Mesothelial cell of epicardium (in vitro differentiated cells): ENCODE measurements at regions not wholly inside any gene's neighbourhood (a gene's known extent, or its start where the extent isn't known, plus 50 kb on each side); places are given as distances from the start of the nearest gene placed in this dataset.

Experiments used
- DNase-seq, 2 experiments: peaks; one replicate each; pipeline ENCODE4 v3.0.0; 2021; ENCODE audit warnings: low spot score in 2 of 2; ENCODE audit not compliant: unreplicated experiment in 2 of 2
- H3K27ac Mint-ChIP-seq: 2 replicates; pipeline ENCODE4 v1.8.0; 2021; ENCODE audit warnings: mixed read lengths
- H3K27me3 Mint-ChIP-seq: 2 replicates; pipeline ENCODE4 v1.8.0; 2021; ENCODE audit warnings: low read depth, mixed read lengths
- H3K36me3 Mint-ChIP-seq: 2 replicates; pipeline ENCODE4 v1.8.0; 2021; ENCODE audit warnings: mixed read lengths
- H3K4me1 Mint-ChIP-seq: 2 replicates; pipeline ENCODE4 v1.8.0; 2021; ENCODE audit warnings: mixed read lengths
- H3K4me3 Mint-ChIP-seq: 2 replicates; pipeline ENCODE4 v1.8.0; 2021; ENCODE audit warnings: mild to moderate bottlenecking, moderate library complexity, mixed read lengths
- H3K9me3 Mint-ChIP-seq: 2 replicates; pipeline ENCODE4 v1.8.0; 2021; ENCODE audit warnings: mixed read lengths
- TF ChIP-seq, protein P1 (sequence below): fragments of 200-600 bp; sonication (generic); IDR thresholded peaks from one replicate; pipeline ENCODE4 v1.5.0; 2021; ENCODE audit warnings: antibody characterized with exemption; ENCODE audit not compliant: unreplicated experiment

DNA sequence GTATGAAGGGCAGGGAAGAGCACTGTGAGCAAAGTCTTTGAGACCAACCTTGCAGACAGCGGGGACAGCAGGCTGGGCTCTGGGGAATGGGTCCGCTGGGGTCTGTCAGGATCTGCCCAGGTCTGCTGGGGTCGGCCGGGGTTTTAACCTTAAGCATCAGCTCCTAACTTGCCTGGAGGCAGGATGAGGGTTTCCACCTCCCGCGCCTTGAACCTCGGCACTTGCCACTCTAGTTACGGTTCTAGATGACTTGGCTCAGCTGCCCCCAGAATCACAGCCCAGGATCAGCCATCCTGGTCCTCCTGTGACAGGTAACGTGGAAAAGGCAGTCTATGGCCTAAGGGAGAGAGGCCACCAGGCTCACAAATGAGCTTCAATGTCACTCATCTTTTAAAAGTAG, 50.4 kb upstream of the CACUL1 start:
- no peak overlapping the region for H3K27ac Mint-ChIP-seq
- no peaks in the 10 kb centered on the region for H3K9me3 Mint-ChIP-seq
- no peaks in the 10 kb centered on the region for H3K36me3 Mint-ChIP-seq
- H3K4me1 Mint-ChIP-seq: peaks cover 2% of the 10 kb centered on the region
- H3K4me3 Mint-ChIP-seq: no peak overlapping the region
- TF ChIP-seq, protein P1, sequence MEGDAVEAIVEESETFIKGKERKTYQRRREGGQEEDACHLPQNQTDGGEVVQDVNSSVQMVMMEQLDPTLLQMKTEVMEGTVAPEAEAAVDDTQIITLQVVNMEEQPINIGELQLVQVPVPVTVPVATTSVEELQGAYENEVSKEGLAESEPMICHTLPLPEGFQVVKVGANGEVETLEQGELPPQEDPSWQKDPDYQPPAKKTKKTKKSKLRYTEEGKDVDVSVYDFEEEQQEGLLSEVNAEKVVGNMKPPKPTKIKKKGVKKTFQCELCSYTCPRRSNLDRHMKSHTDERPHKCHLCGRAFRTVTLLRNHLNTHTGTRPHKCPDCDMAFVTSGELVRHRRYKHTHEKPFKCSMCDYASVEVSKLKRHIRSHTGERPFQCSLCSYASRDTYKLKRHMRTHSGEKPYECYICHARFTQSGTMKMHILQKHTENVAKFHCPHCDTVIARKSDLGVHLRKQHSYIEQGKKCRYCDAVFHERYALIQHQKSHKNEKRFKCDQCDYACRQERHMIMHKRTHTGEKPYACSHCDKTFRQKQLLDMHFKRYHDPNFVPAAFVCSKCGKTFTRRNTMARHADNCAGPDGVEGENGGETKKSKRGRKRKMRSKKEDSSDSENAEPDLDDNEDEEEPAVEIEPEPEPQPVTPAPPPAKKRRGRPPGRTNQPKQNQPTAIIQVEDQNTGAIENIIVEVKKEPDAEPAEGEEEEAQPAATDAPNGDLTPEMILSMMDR: no peak
- H3K27me3 Mint-ChIP-seq: no peaks in the 10 kb centered on the region
- DNase-seq: no peak

DNA sequence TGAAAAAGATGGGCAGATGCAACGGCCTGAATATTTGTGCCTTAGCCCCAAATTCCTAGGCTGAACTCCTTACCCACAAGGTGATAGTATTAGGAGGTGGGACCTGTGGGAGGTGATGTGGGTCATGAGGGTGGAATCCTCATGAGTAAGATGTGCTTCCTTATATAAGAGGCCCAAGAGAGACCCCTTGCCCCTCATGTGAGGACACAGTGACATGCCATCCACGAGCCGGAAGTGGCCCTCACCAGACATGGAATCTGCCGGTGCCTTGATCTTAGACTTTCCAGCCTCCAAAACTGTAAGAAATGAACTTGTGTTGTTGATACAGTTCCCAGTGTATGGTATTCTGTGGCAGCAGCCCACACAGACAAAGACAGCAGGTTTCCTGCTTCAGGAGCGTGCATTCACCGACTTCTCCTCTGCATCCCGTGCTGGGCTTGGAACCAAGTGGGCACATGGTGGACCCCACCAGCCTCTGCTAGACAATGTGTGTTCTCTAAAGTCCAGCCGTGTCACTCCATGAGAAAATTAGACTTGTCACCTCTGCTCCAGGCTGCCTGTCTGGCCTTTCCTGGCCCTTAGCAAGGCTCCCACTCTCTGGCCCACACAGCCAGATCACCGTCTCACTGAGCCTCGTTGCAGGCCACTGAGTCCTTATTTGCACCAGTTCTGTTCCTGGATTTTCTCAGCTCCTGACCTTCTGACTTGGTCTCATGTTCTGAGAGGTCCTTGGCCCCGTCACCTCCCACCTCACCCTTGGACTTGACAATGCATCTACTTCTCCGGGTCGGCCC, 52.9 kb upstream of the CACUL1 start:
- H3K27me3 Mint-ChIP-seq: no peaks in the 10 kb centered on the region
- H3K4me3 Mint-ChIP-seq: no peak overlapping the region
- TF ChIP-seq, protein P1: no peak
- H3K27ac Mint-ChIP-seq: no peak overlapping the region
- DNase-seq: no peak
- H3K9me3 Mint-ChIP-seq: no peaks in the 10 kb centered on the region
- peaks cover 2% of the 10 kb centered on the region for H3K4me1 Mint-ChIP-seq
- no peaks in the 10 kb centered on the region for H3K36me3 Mint-ChIP-seq

DNA sequence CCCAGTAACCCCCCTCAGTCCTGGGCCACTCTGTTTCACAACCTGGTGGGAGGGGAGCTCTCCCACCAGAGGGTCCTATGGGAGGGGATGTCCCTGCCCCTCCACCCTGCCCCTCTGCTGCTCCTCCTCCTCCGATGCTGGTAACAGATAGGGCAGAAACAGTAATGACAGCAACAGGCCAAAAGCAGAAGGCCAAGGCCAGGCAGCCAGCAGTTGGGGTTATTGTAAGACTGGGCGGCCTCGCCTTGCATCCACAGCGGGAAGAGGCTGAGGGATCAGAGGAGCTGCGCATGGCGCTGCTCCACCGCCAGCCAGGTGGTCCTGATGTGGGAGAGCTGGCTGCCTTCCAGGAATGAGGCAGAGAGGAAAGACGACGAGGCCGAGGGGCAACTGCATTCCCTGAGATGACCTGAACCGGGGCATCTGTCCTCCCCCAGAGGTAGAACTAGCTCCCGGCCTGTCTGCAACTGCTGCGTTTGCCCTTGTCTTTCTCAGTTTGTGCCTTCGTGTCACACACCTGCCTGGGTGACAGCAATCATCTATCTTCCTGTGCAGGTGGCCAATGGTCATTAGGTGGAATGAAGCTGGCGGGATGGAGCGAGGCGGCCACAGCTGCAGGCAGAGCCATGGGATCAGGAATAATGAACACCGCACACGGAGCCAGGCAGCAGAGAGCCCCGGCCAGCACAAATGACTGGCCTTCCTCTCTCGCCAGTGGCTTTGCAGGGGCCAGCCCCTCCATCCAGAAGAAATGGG, 54.0 kb upstream of the CACUL1 start:
- TF ChIP-seq, protein P1: no peak
- Mint-ChIP-seq H3K4me1 (peaks cover 2% of the 10 kb centered on the region), H3K27ac (no peak overlapping the region), H3K4me3 (no peak overlapping the region), H3K27me3 (no peaks in the 10 kb centered on the region), H3K36me3 (no peaks in the 10 kb centered on the region), H3K9me3 (no peaks in the 10 kb centered on the region)
- DNase-seq: no peak

DNA sequence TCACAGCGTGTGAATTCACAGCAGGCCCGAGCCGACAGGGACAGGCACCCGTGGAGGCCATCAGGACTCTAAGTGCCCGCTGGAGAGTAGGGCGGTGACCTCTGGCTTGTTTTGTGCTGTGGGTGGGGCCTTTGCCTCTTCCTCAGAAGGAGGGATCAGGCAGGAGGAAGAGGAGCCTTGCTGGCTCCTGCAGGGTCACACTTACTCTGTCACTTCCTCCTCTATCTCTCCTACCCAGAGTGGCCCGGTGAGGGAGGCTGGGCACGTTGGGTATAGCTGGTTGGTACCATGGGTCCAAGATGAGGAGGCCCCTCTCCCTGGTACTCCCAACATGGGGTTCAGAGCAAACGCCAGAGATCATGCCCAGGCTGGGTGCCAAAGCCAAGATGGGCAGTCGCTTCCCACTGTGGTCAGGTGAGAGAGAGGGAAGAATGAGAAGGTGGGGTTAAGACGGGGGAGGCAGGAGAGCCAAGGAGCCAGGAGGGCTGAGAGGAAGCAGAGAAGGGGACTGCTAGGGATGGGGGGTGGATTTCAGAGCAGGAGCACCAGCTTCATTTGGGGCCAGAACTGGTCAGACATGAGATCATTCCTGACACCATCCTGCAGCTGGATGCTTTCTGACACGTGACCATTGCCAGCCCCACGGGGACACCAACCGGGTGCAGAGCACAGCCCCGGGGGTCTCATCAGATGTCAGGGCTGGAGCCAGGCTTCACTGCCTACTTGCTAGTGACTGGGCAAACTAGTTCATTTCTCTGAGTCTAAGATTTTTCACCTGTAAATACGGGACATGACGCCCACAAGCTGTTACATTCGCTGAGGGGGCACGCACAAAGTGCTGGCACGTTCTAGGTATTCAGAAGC, 54.8 kb upstream of the CACUL1 start:
- H3K4me1 Mint-ChIP-seq: peaks cover 2% of the 10 kb centered on the region
- H3K27ac Mint-ChIP-seq: no peak overlapping the region
- H3K27me3 Mint-ChIP-seq: peaks cover 2% of the 10 kb centered on the region
- H3K4me3 Mint-ChIP-seq: no peak overlapping the region
- DNase-seq: no peak
- H3K36me3 Mint-ChIP-seq: no peaks in the 10 kb centered on the region
- TF ChIP-seq, protein P1: no peak
- no peaks in the 10 kb centered on the region for H3K9me3 Mint-ChIP-seq

DNA sequence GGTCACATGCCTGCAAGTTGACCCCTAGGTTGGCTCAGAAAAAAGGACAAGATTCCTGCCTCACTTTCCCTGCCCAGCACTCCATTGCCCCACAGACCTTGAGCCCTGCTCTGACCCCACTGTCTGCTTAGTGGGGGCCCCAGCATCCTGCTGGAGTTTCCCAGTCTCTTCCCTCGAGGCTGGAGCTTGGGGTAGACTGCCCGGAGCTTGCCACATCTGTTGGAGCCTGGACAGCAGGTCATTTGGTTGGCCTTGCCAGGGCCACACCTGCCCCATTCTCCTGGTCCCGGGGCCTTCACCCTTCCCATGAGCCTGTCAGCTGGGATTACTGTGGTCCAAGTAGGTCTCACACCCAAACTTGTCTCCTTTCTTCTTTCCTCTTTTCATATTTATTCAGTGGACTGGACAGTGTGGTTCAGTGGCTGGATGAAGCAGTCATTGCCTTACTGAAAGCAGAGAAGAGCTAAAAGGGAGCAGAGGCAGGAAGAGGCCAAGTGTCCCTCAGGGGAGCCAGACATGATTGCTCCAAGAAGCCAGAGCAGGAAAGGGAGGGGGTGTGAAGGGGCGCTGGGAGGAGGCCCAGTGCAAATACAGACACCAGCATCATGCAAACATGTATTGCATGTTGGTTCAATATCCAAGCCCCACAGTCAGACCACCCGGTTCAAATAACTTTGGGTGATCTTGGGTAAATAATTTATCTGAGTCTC, 56.2 kb upstream of the CACUL1 start:
- H3K27ac Mint-ChIP-seq: no peak overlapping the region
- H3K4me1 Mint-ChIP-seq: peaks cover 2% of the 10 kb centered on the region
- peaks cover 2% of the 10 kb centered on the region for H3K27me3 Mint-ChIP-seq
- no peaks in the 10 kb centered on the region for H3K9me3 Mint-ChIP-seq
- TF ChIP-seq, protein P1: no peak
- no peak for DNase-seq
- no peaks in the 10 kb centered on the region for H3K36me3 Mint-ChIP-seq
- H3K4me3 Mint-ChIP-seq: no peak overlapping the region
